C4-2B (cell line): ENCODE measurements at regions not wholly inside any gene's neighbourhood (a gene's known extent, or its start where the extent isn't known, plus 50 kb on each side); places are given as distances from the start of the nearest gene placed in this dataset.

Experiments used
- CTCF ChIP-seq: fragments of 450-650 bp; conservative IDR thresholded peaks from 2 replicates; pipeline ENCODE4 v1.5.1; 2017; ENCODE audit warnings: mild to moderate bottlenecking
- ZFX ChIP-seq: fragments of 450-650 bp; IDR thresholded peaks from 2 replicates; pipeline ENCODE4 v1.6.1; 2017

DNA sequence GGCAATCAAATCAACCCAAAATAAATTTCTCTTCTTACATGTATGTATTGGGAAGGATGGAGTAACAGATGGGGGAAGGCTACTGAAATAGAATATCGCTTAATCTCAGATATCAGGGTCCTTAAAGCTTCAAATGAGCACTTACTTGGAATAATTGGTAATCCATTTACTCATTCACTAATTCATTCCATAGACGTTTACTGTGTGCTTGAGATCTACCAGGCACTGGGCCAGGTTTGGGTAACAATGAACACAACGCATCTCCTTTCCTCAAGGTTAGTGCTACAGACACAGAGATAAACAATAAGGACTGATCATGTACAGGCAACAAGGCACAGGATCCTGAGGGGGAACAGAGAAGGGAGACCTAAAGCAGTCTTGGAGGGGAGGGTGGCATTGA is 54.4 kb upstream of the KRR1 start:
- no peak for TF ChIP-seq CTCF
- no peak for TF ChIP-seq ZFX
